ENCODE measurements at regions not wholly inside any gene's neighbourhood (a gene's known extent, or its start where the extent isn't known, plus 50 kb on each side); places are given as distances from the start of the nearest gene placed in this dataset.
A peak's percentile ranks its signal among the peaks of the same experiment; 100 is the strongest.
"Not testable (repeated sequence)": the region's sequence is repeated elsewhere in the genome, so short reads cannot be mapped to it uniquely, and the experiment has no call there.

GRCh38 chr10:8279598-8279997 lies 225.1 kb downstream of the GATA3 start:
- peak; percentile 80 for FAIRE-seq
- DNase-seq (ENCODE audit: low spot score): peak; percentile 72

GRCh38 chr10:8280946-8281345 lies 226.5 kb downstream of the GATA3 start:
- FAIRE-seq (no peak), DNase-seq (ENCODE audit: low spot score) (no peak)

- FAIRE-seq: no peak
- DNase-seq (ENCODE audit: low spot score): no peak
Measured at GRCh38 chr10:8282340-8282739, 227.9 kb downstream of the GATA3 start.

DNA sequence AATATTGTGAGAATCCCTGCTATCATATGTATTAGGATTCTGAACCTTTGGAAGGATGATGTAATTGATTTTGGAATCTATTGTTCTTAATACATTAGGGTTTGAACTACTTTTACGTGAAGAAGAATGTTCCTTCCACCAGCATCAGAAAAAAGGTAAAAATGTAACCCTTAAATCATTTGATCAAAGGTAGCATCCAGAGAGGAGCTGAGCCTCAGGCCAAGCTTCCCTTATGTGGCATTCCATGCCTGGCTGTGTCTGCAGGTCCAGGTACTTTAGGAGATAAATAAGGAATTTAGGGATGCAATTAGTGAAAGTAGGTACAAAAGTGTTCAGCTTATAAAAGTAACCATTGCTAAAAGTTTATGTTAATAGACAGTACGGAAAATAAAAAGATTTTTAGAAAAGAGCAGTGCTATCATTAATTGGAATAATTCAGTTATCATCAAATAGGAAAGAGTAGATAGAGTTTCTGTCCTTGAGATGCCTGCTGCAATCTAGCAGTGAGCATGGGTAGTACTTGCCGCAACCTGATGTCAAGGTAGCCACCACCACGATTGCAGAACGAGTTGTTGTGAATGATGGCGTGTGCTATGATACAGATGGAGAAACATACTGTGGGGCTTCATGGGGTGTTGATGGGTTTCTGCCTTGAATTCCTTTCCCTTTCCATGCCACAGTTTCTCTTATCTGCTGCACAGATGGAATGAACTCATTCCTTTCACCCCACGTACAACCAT lies 228.8 kb downstream of the GATA3 start:
- DNase-seq (ENCODE audit: low spot score): no peak
- FAIRE-seq: no peak

DNA sequence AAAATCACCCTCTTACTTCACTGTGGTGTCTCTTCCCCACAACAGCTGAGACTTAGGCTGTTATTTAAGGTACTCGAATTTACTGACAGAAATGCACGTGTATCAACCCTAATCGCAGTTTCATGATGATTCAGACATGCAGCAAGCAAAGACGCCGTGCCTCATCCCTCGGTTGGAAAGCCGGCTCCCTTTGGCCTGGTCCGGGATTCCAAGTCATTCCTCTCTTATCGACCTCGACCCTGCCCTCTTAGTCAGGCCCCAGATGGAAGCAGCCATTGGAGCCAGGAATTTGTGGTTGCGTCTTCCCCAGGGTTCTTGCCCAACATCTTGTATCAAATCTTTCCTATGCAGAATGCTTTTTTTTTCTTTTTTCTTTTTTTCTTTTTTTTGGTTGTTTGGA lies 229.5 kb downstream of the GATA3 start:
- DNase-seq (ENCODE audit: low spot score): no peak
- no peak for FAIRE-seq

- not testable (repeated sequence) for FAIRE-seq; DNase-seq (ENCODE audit: low spot score)
Measured at GRCh38 chr10:8285970-8286369, 231.5 kb downstream of the GATA3 start.

GRCh38 chr10:8288600-8288999 lies 234.1 kb downstream of the GATA3 start:
- FAIRE-seq: no peak

GRCh38 chr10:8289186-8289924 lies 234.9 kb downstream of the GATA3 start:
- FAIRE-seq: no peak
- no peak for DNase-seq (ENCODE audit: low spot score)

More at GRCh38 chr10:8288600-8288999, 234.1 kb downstream of the GATA3 start:
- no peak for DNase-seq (ENCODE audit: low spot score)

DNA sequence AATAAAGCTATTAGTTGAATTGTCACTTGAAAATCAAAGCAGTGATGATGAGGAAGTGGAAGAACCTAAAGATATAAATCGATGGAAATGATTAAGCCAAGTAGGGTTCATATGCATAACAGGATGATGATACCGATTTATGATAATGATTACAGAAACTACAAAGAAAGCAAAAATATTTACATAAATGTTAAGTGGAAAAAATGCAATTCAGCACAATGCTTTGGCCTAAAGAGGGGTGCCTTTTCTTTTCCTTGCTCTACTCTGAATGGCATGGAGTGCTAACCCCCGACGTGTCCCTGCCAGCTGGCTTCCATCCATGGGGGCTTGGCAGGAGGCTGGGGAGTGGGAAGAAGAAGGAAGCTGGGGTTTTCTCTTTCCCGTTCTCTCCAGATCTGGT lies 240.3 kb downstream of the GATA3 start:
- FAIRE-seq (no peak), DNase-seq (ENCODE audit: low spot score) (no peak)

GRCh38 chr10:8295311-8295710 lies 240.8 kb downstream of the GATA3 start:
- FAIRE-seq (no peak), DNase-seq (ENCODE audit: low spot score) (no peak)

GRCh38 chr10:8296090-8296733 lies 241.7 kb downstream of the GATA3 start:
- no peak for FAIRE-seq
- DNase-seq (ENCODE audit: low spot score): no peak

DNA sequence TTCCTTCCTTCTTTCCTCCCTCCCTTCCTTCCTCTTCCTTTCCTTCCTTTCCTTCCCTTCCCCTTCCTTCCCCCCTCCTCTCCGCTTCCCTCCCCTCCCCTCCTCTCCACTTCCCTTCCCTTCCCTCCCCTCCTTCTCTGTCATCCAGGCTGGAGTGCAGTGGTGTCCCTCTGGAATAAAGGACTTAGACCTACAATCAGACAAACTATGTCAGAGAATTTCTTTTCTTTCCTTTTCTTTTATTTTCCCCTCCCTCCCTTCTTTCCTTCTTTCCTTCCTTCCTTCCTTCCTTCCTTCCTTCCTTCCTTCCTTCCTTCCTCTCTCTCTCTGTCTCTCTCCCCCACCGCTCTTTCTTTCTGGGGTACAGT lies 242.2 kb downstream of the GATA3 start:
- no peak for FAIRE-seq
- no peak for DNase-seq (ENCODE audit: low spot score)

- FAIRE-seq: no peak
- no peak for DNase-seq (ENCODE audit: low spot score)
Measured at GRCh38 chr10:8297107-8297506, 242.6 kb downstream of the GATA3 start.

GRCh38 chr10:8297959-8298358 lies 243.5 kb downstream of the GATA3 start:
- FAIRE-seq (no peak), DNase-seq (ENCODE audit: low spot score) (no peak)

GRCh38 chr10:8298896-8299570 lies 244.5 kb downstream of the GATA3 start:
- FAIRE-seq (no peak), DNase-seq (ENCODE audit: low spot score) (no peak)

DNA sequence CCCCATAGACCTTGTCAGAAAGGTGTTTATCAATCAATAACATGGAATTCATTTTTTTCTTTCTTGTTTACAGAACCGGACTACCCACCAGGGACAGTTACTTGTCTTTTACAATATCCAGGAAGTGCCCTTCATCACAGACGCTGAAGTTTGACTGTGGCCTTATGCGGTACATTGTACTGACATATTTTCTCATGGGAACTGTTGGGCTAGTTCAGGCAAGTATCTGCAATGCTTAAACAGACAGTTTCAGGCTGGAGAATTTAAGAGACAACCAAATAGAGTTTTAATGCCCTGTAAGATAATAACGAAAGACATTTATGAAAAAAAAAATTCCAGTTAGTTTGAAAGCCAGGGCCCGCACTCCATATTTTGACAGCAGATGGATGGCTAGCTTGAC lies 246.4 kb downstream of the GATA3 start:
- DNase-seq (ENCODE audit: low spot score) (no peak), FAIRE-seq (no peak)

DNA sequence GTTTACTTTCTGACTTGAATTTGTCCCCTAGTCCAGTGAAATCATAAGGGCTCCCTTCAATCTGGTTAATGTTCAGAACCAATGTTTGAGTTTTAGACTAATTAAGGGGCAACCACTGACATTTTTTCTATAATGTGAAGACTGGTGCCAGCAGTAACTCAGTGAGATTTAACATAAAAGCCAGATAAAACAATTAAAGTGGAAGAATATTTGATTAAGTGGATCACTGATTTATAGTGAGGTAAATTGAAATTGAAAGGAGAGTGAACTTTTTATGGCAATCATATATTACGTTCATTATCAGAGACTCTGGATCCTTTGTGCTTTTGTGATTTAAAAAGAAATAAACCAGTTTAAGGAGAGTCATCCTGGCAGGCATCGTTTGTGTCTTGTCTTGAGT lies 246.8 kb downstream of the GATA3 start:
- FAIRE-seq (no peak), DNase-seq (ENCODE audit: low spot score) (no peak)

DNA sequence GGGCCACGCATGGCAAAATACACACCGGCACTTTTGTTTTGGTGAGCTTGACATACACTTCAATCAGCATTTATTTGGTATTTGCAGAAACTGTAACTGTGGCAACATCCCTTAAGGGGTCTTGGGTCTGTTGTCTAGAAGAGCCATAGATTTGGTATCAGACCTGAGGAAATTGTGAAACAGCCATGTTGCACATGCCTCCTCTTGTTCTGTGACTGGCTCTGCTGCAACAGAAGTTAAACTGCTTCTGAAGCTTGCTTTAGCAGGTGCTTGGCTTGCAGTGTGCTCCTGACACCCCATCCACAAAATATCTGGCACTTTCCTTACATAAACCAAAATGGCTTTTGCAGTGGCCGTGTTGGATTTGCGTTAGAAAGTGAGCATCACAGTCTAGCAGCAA lies 247.3 kb downstream of the GATA3 start:
- FAIRE-seq (no peak), DNase-seq (ENCODE audit: low spot score) (no peak)

- FAIRE-seq: no peak
Measured at GRCh38 chr10:8302565-8302964, 248.1 kb downstream of the GATA3 start.

DNA sequence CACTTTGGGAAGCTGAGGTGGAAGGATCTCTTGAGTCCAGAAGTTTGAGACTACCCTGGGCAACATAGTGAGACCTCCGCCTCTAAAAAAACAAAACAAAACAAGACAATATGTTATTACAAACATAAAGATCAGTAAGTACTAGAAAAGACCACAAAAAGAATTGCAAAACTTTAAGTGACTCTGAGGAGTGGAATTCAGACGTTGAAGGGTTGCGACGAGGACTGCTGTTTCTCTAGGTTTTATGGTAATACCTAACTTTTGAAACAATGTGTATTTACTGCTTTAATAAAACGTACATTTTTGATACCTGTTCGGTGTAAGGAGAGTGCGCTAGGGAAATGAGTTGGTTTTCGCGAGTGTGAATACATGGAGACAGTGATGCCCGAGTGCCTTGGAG lies 250.4 kb downstream of the GATA3 start:
- FAIRE-seq (no peak), DNase-seq (ENCODE audit: low spot score) (no peak)

More at GRCh38 chr10:8302565-8302964, 248.1 kb downstream of the GATA3 start:
- DNase-seq (ENCODE audit: low spot score): no peak

DNA sequence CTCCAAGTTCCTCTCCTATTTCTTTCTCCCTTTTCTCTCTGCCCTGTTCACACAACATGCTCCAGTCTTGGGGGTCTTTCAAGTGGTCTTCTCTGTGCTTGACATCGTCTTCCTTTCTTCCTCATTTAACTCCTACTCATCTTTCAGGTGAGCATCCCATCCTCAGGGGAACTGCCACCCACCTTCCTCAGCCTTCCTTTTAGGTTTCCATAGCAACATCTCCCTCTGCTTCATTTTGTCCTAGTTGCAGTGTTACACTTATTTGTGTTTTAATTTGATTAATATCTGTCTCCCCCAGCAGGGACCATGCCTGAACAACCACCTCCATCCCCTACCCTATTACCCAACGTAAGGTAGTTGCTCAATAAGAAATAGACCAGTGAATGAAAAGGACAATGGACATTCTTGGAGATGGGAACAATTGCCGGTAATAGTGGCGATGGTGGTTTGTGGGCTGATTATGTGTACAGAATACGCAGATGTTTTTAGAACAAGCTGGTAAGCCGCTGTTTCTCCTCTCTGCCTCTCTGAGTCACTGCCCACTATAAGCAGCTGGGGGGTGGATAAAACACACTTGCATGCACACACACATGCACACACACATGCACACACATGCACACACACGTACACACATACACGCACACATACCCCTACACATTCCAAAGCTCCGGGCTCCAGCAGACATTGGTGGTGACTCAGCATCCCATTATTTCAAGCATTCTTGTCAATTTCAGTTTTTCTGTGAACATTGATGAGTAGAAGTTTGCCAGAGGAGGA lies 251.6 kb downstream of the GATA3 start:
- DNase-seq (ENCODE audit: low spot score) (peak; percentile 18), FAIRE-seq (no peak)

Data from RCC 7860 (cell line).